DOHH2 (cell line): ENCODE measurements at regions not wholly inside any gene's neighbourhood (a gene's known extent, or its start where the extent isn't known, plus 50 kb on each side); places are given as distances from the start of the nearest gene placed in this dataset.

Source experiments
- CTCF ChIP-seq: fragments of 200-600 bp; sonication (generic); IDR thresholded peaks from one replicate; pipeline ENCODE4 v1.5.1; 2014; ENCODE audit warnings: antibody characterized with exemption, mild to moderate bottlenecking, low read depth, low read length; ENCODE audit not compliant: poor library complexity, severe bottlenecking
- EZH2phosphoT487 ChIP-seq: fragments of 200-600 bp; sonication (generic); IDR thresholded peaks from 2 replicates; pipeline ENCODE4 v1.6.1; 2017; ENCODE audit warnings: borderline replicate concordance, mild to moderate bottlenecking, antibody characterized with exemption, low read length, moderate library complexity, mixed read lengths

GRCh38 chr18:24914171-24914525, 437.8 kb downstream of the ZNF521 start:
- TF ChIP-seq CTCF (no peak), EZH2phosphoT487 (no peak)
